ENCODE measurements at regions not wholly inside any gene's neighbourhood (a gene's known extent, or its start where the extent isn't known, plus 50 kb on each side); places are given as distances from the start of the nearest gene placed in this dataset.

DNA sequence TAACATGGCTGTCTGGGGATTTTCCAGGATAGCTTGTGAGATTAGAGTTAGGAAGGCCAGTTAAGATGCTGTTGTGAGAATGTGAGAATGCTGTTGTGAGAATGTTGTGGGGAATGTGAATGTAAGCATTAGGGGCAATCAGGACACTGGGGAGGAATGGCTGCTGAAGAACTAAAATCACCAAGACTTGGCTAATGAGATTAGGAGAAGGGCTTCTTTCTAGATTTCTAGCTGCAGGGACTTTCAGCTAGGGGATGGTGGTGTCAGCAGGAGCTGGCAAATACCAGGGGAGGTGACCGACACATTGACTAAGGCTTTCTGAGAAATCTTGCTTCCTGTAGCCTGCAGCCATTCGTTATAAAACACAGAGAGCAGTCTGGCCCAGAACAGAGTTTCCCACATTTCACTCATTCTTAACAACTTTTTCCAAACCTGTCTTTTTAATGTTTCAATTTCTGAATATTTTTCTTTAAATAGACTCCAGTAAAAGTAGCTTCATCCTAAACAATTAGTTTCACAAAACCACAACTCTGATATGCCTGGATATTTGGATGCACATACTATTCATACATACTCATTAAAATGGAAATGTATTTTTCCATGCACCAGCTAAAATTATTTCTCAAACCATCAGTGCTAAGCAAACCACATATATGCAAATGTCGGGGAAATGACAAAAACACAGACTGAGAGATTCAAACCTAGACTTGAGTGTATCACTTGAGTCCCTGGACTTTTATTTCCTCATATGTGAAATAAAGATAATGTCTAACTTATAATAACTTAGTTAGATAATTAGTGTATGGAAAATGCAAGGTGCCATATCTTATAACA, 89.3 kb upstream of the TNC start:
- intact Hi-C loops (cut with DNase I) = loop anchor here (10.0 kb wide), 1 partner anchor 58 kb away; no protein-coding TSS in a partner anchor
- Histone ChIP-seq H3K36me3 (no peaks in the 10 kb centered on the region), H3K27me3 (replicated peaks; ENCODE audit: insufficient read depth) (no peaks in the 10 kb centered on the region), H3K4me3 (no peak overlapping the region), H3K4me1 (replicated peaks) (no peaks in the 10 kb centered on the region), H3K27ac (no peak overlapping the region), H3K9me3 (no peaks in the 10 kb centered on the region)
- TF ChIP-seq POLR2A (IDR thresholded peaks at IDR 0.05) (no peak), POLR2AphosphoS5 (IDR thresholded peaks at IDR 0.05) (no peak)
- TF ChIP-seq, protein P1, sequence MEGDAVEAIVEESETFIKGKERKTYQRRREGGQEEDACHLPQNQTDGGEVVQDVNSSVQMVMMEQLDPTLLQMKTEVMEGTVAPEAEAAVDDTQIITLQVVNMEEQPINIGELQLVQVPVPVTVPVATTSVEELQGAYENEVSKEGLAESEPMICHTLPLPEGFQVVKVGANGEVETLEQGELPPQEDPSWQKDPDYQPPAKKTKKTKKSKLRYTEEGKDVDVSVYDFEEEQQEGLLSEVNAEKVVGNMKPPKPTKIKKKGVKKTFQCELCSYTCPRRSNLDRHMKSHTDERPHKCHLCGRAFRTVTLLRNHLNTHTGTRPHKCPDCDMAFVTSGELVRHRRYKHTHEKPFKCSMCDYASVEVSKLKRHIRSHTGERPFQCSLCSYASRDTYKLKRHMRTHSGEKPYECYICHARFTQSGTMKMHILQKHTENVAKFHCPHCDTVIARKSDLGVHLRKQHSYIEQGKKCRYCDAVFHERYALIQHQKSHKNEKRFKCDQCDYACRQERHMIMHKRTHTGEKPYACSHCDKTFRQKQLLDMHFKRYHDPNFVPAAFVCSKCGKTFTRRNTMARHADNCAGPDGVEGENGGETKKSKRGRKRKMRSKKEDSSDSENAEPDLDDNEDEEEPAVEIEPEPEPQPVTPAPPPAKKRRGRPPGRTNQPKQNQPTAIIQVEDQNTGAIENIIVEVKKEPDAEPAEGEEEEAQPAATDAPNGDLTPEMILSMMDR (IDR thresholded peaks at IDR 0.05) = no peak
- WGBS = 73% methylated on average over 3 of the region's 3 CpGs
- no peak for DNase-seq (ENCODE audit: low spot score)

DNA sequence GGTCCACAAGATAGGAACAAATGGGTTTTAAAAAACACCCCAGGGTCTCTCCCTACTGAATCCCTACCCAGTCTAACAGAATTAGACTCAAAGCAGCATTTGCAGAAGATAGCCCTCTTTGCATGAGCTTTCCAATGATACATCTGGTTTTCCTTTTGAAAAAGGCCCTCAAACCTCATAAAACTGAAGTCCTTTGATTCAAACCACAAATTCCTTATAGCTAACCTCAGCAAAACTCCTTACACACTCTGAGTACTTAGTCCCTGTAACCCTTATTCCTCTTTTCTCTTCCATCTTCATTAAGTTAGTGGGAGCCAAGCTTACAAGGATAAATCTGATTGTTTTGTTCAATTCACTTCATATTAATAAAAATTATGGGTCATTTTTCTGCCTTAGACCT, 90.5 kb upstream of the TNC start:
- Histone ChIP-seq H3K9me3 (no peaks in the 10 kb centered on the region), H3K27me3 (replicated peaks; ENCODE audit: insufficient read depth) (no peaks in the 10 kb centered on the region), H3K4me1 (replicated peaks) (no peaks in the 10 kb centered on the region), H3K4me3 (no peak overlapping the region), H3K27ac (no peak overlapping the region), H3K36me3 (no peaks in the 10 kb centered on the region)
- TF ChIP-seq POLR2AphosphoS5 (IDR thresholded peaks at IDR 0.05) (no peak), POLR2A (IDR thresholded peaks at IDR 0.05) (no peak)
- TF ChIP-seq, protein P1 (IDR thresholded peaks at IDR 0.05) = no peak
- DNase-seq (ENCODE audit: low spot score) = no peak
- intact Hi-C loops (cut with DNase I) = loop anchor here (10.0 kb wide), 1 partner anchor 56 kb away; no protein-coding TSS in a partner anchor

DNA sequence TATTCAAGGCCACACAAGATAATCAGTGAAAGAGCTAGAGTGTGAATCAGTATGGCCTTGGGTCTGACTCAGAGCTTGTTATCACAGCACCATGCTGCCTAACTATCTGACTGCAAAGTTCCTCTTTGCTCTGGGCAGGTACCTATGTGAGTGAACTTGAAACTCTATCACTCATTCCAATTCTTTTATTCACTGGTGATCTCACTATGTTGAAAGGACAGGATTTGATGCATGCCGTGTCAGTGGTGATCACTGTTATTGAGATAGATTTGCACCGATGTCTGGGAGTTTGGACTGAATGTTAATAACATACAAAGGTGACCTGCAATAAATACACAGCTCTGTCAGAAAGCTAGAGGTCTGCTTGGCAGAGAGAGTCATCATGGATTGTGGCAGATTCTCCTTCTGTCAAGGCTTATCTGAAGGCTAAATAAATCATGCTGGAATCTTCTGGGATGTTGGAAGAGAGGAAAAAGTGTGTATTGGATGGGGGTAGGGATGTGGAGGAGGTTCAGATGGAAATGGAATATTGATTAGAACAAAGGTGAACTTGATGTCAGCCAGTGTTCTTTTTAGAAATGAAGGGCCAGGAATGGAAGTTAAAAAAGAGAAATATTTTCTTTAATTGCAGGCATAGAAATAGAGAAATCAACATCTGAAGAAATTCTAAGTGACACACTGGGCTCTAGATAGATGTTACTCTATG, 91.8 kb upstream of the TNC start:
- 37% methylated on average over 2 of the region's 2 CpGs for WGBS
- intact Hi-C loops (cut with DNase I) = loop anchor here (10.0 kb wide), 2 partner anchors 55 to 175 kb away; no protein-coding TSS in a partner anchor
- H3K27me3 ChIP-seq (replicated peaks; ENCODE audit: insufficient read depth) = no peaks in the 10 kb centered on the region
- no peaks in the 10 kb centered on the region for H3K9me3 ChIP-seq
- TF ChIP-seq POLR2AphosphoS5 (IDR thresholded peaks at IDR 0.05) (no peak), POLR2A (IDR thresholded peaks at IDR 0.05) (no peak)
- TF ChIP-seq, protein P1 (IDR thresholded peaks at IDR 0.05) = no peak
- no peak for DNase-seq (ENCODE audit: low spot score)
- no peak overlapping the region for H3K4me3 ChIP-seq
- no peak overlapping the region for H3K27ac ChIP-seq
- no peaks in the 10 kb centered on the region for H3K36me3 ChIP-seq
- H3K4me1 ChIP-seq (replicated peaks) = no peaks in the 10 kb centered on the region

DNA sequence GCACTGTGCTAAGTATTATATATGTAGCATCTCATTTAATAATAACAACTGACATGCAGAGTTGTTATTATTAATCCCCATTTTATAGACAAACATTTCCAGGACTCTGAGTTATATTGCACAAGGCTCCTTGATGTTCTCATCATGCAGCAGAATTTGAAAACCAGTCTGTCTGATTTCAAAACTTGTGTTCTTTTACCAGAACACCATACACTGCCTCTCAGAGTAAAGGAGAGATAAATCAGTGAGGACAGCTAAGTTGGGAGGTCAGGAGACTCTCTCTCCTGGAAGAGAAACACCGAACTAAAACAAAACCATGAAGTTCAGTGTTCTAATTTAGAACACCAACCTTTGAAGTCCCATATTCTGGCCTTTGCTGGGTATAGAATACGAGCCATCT, 92.7 kb upstream of the TNC start:
- no peaks in the 10 kb centered on the region for H3K27me3 ChIP-seq (replicated peaks; ENCODE audit: insufficient read depth)
- H3K4me3 ChIP-seq = no peak overlapping the region
- DNase-seq (ENCODE audit: low spot score) = no peak
- TF ChIP-seq, protein P1 (IDR thresholded peaks at IDR 0.05) = no peak
- no peak for TF ChIP-seq POLR2A (IDR thresholded peaks at IDR 0.05)
- TF ChIP-seq POLR2AphosphoS5 (IDR thresholded peaks at IDR 0.05) = no peak
- WGBS = 90% methylated on average over 2 of the region's 2 CpGs
- intact Hi-C loops (cut with DNase I) = loop anchor here (10.0 kb wide), 1 partner anchor 176 kb away; no protein-coding TSS in a partner anchor
- H3K9me3 ChIP-seq = no peaks in the 10 kb centered on the region
- H3K27ac ChIP-seq = no peak overlapping the region
- H3K4me1 ChIP-seq (replicated peaks) = no peaks in the 10 kb centered on the region
- no peaks in the 10 kb centered on the region for H3K36me3 ChIP-seq

Measured in prostate gland (tissue), 2 donors.